ENCODE measurements at regions not wholly inside any gene's neighbourhood (a gene's known extent, or its start where the extent isn't known, plus 50 kb on each side); places are given as distances from the start of the nearest gene placed in this dataset.

DNA sequence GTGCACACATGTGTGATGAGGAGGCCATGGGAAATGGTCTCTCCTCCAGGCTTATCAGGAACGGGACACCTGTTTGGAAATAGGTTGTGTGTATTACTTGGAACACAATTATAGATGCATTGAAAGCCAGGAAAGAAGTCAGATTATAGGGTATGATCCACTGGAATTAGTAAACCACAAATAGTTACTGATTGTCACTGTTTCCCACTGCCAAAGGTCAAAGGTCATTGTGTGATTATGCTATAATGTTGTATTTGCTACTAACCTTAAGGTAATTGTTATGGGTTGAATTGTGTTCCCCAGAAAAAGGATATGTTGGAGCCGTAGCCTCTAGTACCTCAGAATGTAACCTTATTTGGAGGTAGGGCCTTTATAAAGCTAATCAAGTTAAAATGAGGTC is 129.9 kb upstream of the FBXO33 start:
- H3K27me3 Mint-ChIP-seq, result no peaks in the 10 kb centered on the region
- TF ChIP-seq, protein P1, sequence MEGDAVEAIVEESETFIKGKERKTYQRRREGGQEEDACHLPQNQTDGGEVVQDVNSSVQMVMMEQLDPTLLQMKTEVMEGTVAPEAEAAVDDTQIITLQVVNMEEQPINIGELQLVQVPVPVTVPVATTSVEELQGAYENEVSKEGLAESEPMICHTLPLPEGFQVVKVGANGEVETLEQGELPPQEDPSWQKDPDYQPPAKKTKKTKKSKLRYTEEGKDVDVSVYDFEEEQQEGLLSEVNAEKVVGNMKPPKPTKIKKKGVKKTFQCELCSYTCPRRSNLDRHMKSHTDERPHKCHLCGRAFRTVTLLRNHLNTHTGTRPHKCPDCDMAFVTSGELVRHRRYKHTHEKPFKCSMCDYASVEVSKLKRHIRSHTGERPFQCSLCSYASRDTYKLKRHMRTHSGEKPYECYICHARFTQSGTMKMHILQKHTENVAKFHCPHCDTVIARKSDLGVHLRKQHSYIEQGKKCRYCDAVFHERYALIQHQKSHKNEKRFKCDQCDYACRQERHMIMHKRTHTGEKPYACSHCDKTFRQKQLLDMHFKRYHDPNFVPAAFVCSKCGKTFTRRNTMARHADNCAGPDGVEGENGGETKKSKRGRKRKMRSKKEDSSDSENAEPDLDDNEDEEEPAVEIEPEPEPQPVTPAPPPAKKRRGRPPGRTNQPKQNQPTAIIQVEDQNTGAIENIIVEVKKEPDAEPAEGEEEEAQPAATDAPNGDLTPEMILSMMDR (IDR thresholded peaks at IDR 0.05), result no peak
- ATAC-seq (no peak), DNase-seq (no peak)
- CTCF ChIA-PET, result no interaction called here
- POLR2A ChIA-PET, result no interaction called here
- peaks cover 23% of the 10 kb centered on the region for H3K9me3 Mint-ChIP-seq
- H3K27ac Mint-ChIP-seq, result no peak overlapping the region
- intact Hi-C loops (cut with micrococcal nuclease), result no loop called here
- H3K4me1 Mint-ChIP-seq (ENCODE audit: low read depth), result no peaks in the 10 kb centered on the region
- no peak overlapping the region for H3K4me3 Mint-ChIP-seq
- no peaks in the 10 kb centered on the region for H3K36me3 Mint-ChIP-seq (ENCODE audit: low read depth)

DNA sequence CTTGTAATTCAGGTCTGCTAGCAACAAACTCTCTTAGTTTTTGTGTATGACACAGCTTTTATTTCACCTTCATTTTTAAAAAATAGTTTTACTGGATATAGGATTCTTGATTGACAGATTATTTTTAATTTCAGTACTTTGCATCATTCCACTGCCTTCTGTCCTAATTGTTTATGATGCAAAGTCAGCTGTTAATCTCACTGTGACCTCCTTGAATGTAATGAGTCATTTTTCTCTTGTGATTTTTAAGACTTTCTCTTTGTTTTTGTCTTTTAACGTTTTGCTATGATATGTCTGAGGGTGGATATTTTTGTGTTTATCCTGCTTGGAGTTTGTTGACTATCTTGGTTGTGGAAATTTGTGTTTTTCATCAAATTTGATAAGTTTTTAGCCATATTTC is 126.3 kb upstream of the FBXO33 start:
- ChIA-PET POLR2A (no interaction called here), CTCF (no interaction called here)
- no peaks in the 10 kb centered on the region for H3K4me1 Mint-ChIP-seq (ENCODE audit: low read depth)
- no peak for ATAC-seq
- TF ChIP-seq, protein P1 (IDR thresholded peaks at IDR 0.05), result no peak
- DNase-seq, result no peak
- H3K9me3 Mint-ChIP-seq, result peaks cover 20% of the 10 kb centered on the region
- no peaks in the 10 kb centered on the region for H3K36me3 Mint-ChIP-seq (ENCODE audit: low read depth)
- intact Hi-C loops (cut with micrococcal nuclease), result no loop called here
- H3K27ac Mint-ChIP-seq, result no peak overlapping the region
- H3K4me3 Mint-ChIP-seq, result no peak overlapping the region
- no peaks in the 10 kb centered on the region for H3K27me3 Mint-ChIP-seq

DNA sequence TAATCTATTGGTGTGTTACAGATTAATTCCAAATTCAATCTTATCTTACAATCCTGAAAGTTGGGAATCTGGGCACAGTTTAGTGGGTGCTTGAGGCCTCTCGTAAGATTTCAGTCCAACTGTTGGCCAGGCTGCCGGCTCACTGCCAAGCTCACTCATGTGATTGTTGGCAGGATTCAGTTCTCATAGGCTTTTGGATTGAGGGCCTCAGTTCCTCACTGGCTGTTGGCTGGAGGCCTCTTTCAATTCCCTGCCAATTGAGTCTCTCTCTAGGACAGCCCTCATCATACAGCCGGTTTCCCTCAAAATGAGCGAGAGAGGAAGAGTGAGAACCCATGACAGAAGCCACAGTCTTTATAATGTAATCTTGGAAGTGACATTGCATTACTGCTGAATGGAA is 123.5 kb upstream of the FBXO33 start:
- CTCF ChIA-PET, result no interaction called here
- intact Hi-C loops (cut with micrococcal nuclease), result no loop called here

DNA sequence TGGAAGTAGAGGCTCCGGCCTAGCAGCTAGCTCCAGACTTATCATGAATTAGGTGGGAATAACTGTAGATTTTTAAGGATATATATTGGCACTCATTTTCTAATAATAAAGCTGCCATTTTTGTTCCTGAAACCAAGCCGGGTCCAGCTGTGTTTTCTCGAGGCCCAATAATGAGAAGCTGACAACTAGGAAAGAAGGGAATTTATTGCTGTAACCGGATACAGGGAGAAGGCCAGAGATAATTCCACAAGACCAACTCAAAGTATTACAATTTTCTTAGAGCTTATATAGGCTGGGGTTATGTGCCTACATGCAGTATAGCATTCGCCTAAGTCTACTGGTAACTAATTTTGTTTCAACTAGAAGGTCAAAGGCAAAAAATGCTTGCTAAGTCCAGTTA is 122.3 kb upstream of the FBXO33 start:
- Mint-ChIP-seq H3K27ac (no peak overlapping the region), H3K9me3 (peaks cover 15% of the 10 kb centered on the region), H3K4me1 (ENCODE audit: low read depth) (no peaks in the 10 kb centered on the region), H3K27me3 (no peaks in the 10 kb centered on the region), H3K4me3 (no peak overlapping the region), H3K36me3 (ENCODE audit: low read depth) (no peaks in the 10 kb centered on the region)
- CTCF ChIA-PET, result no interaction called here
- TF ChIP-seq, protein P1 (IDR thresholded peaks at IDR 0.05), result no peak
- intact Hi-C loops (cut with micrococcal nuclease), result no loop called here
- DNase-seq (no peak), ATAC-seq (no peak)
- POLR2A ChIA-PET, result no interaction called here

More for the DNA sequence above, 123.5 kb upstream of the FBXO33 start:
- Mint-ChIP-seq H3K27ac (no peak overlapping the region), H3K4me3 (no peak overlapping the region), H3K27me3 (no peaks in the 10 kb centered on the region), H3K36me3 (ENCODE audit: low read depth) (no peaks in the 10 kb centered on the region), H3K4me1 (ENCODE audit: low read depth) (no peaks in the 10 kb centered on the region), H3K9me3 (peaks cover 16% of the 10 kb centered on the region)
- DNase-seq (no peak), ATAC-seq (no peak)
- POLR2A ChIA-PET, result no interaction called here
- TF ChIP-seq, protein P1 (IDR thresholded peaks at IDR 0.05), result no peak

DNA sequence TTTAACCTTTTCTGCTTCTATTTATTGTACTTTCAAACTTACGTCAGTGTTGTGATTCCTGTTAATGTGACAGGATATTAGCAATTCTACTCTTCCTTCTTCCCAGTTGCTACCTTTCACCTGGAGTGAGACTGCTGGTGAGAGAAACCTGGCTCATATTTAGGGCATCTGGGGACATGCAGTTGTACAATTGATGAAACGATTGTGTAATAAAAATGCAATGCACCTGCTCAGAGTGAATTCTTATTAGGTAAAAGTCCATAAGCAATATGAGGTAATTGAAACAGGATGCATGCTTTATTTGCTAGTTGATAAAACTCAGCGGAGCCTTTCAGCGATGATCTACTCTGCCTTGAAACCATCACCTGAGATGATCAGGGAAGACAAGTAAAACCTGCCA is 116.1 kb upstream of the FBXO33 start:
- ChIA-PET CTCF (no interaction called here), POLR2A (no interaction called here)
- H3K9me3 Mint-ChIP-seq, result peaks cover 30% of the 10 kb centered on the region
- ATAC-seq (no peak), DNase-seq (no peak)
- H3K36me3 Mint-ChIP-seq (ENCODE audit: low read depth), result no peaks in the 10 kb centered on the region
- intact Hi-C loops (cut with micrococcal nuclease), result no loop called here
- TF ChIP-seq, protein P1 (IDR thresholded peaks at IDR 0.05), result no peak
- no peak overlapping the region for H3K27ac Mint-ChIP-seq
- H3K4me1 Mint-ChIP-seq (ENCODE audit: low read depth), result no peaks in the 10 kb centered on the region
- no peak overlapping the region for H3K4me3 Mint-ChIP-seq
- no peaks in the 10 kb centered on the region for H3K27me3 Mint-ChIP-seq
